ENCODE measurements at regions not wholly inside any gene's neighbourhood (a gene's known extent, or its start where the extent isn't known, plus 50 kb on each side); places are given as distances from the start of the nearest gene placed in this dataset.

DNA sequence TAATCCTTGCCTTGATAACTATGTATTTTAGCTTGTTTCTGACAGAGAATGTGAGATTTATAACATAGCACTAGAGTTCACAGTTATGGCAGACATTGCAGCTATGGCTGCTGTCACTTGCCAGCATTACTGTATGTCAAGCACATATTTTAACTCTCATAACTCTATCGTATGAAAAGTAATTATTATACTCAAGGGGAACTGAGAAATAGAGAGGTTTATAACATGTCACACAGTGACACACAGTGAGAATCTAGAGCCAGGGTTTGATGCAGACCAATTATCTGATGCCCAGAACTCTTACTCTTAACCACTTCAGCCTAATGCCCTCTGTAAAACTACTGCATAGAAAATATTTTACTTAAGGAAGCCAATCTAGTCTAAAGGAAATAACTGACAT lies 1012.4 kb downstream of the GRIK2 start:
- no peak for DNase-seq (ENCODE audit: low spot score)

DNA sequence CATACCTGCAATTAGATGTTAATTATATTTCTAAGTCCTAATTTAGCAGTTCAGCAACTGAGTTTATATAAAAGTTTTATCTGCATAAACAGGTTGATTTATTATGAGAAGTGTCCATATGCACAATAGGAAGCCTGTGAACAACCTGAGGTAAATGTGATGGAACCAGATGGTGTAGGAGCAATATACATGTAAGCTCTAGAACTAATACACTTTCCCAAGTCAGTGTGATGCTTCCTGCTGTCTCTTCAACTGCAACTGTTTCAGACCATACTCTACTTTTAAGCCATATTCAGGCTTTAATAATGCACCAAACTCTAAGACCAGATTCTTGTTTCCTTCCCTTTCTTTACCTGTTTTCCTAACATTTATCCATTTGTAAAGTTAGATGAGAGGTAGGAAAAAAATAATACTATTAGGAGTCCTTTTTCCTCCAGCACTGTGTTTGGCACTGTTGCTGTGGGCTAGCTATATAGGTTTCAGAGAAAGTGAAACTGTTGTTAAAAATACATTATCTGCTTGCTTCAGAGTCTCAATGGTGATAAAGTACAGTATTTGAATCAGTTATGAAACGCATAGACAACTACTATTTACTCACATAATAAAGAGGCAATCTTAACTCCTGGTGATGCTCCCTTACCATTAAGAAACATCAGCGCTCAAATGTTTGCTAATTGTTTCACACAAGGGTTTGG lies 1009.3 kb downstream of the GRIK2 start:
- DNase-seq (ENCODE audit: low spot score), result no peak

- no peak for DNase-seq (ENCODE audit: low spot score)
These were observed 1005.4 kb downstream of the GRIK2 start for GRCh38 chr6:102398788-102399390.

- DNase-seq (ENCODE audit: low spot score), result no peak
These were observed 997.0 kb downstream of the GRIK2 start for GRCh38 chr6:102390541-102390940.

GRCh38 chr6:102389994-102390393 lies 996.5 kb downstream of the GRIK2 start:
- DNase-seq (ENCODE audit: low spot score), result no peak

DNA sequence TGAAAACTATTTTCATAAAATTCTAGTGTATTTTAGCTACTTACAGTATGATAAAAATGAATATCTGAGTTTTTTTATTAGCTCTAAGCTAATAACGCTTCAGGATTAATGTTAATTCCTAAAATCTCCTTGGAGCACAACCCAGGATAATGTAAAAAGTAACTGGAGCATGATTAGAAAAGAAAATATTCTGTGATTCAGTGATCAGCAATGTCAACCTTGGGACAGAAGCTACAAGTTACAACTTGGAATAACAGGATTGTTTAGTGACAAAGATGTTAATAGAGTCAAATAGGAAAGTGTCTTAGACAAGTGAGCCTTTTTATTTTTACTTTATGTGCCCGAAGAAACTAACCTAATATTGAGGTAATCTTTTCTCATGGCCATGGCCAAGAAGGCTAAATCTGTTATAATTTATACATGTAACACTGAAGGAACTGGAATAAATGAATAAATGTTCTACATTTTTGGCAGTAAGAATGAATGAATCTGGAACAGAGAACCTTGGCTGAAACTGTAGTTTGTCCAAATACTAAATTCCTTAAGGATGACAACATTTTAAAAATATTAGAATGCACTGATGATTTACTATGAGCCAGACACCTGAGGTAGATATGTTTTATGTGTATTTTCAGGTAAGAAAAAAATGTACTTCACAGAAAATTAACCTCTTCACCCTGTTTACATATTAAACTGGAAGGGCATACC lies 994.0 kb downstream of the GRIK2 start:
- no peak for DNase-seq (ENCODE audit: low spot score)

GRCh38 chr6:102381203-102381602 lies 987.7 kb downstream of the GRIK2 start:
- DNase-seq (ENCODE audit: low spot score), result no peak

DNA sequence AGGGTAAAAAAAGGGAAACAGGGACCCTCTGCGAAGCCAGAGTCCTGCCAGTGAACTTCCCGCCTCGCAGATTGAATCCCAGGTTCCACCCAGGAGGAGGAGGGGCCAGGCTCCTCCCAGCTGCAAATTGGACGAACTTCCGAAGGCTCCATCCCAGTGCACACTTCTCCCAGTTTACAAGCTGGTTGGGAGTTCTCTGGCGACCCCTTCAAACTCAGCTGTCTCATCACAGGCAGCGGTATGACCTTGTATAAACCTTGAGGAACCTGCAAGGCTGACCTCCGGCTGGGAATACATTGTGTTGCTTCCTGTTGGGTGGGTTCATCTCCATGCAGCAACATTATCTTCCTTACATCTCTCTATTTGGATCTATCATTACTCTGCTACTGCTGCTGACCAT lies 962.7 kb downstream of the GRIK2 start:
- no peak for DNase-seq (ENCODE audit: low spot score)

DNA sequence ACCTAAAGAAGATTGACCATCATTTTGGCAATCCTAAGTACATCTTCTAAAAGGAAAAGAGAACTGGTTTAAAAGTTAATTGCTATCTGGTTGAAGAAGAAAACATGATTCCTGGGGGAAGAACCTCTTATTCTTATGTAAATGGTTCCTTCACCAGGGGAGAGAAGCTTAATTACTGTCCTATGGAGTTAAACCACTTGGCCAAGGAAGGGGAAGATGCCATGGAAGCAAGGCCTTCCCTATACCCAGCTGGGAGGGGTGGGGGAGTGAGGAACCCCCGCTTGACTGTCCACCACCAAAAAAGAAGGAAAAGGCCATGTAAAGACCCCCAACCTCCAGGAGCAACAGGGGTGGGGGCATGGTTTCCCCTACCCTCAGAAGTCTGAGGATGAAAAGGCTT lies 962.1 kb downstream of the GRIK2 start:
- no peak for DNase-seq (ENCODE audit: low spot score)

DNA sequence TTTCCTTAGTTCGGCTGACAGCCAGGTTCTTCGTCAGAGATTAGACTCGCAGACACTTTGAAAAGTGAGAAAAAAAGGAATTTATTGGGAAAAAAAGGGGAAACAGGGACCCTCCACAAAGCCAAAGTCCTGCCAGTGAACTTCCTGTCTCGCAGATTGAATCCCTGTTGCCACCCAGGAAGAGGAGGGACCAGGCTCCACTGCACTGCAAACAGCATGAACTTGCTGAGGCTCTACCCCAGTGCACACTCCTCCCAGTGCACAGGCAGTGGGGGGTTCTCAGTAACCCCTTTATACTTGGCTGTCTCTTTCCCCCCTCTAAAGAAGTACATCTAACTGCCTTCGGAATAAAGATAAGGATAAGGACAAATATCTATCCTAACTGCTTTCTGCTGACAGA lies 959.0 kb downstream of the GRIK2 start:
- no peak for DNase-seq (ENCODE audit: low spot score)

DNA sequence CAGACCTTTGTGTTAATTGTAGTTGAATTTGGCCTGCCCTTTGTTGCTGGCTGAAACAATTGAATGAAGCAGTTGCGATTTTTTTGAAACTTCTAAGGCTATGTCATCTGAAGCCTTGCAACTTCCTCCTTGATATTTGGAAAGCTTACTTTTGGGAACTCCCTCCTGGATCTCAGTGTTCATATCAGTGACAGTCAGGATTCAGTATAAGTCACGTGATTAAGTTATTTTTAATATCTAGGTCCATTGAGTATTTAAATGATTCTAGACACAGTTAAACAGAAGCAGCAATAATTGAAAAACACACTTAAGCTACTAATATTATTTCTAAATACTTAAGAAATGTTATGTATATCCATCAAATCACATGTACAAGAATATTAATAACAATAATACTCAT lies 951.3 kb downstream of the GRIK2 start:
- no peak for DNase-seq (ENCODE audit: low spot score)

DNA sequence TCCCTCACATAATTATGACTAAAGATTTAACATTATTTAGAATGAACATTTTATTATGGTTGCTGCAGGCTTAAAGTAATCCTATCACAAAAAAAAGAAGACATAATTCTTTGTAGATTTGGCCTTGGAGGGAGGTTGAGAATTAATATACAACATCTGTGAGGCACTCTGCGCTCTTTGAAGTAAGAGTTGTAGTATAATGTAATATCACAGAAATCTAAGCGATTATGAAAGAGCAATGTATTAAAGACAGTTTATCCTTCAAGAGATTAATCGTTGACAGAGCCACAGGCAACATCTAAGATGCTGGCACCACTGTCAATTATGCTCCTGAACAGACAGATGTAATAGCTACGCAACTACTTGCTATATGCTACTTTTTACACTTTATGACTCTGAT lies 946.8 kb downstream of the GRIK2 start:
- no peak for DNase-seq (ENCODE audit: low spot score)

DNA sequence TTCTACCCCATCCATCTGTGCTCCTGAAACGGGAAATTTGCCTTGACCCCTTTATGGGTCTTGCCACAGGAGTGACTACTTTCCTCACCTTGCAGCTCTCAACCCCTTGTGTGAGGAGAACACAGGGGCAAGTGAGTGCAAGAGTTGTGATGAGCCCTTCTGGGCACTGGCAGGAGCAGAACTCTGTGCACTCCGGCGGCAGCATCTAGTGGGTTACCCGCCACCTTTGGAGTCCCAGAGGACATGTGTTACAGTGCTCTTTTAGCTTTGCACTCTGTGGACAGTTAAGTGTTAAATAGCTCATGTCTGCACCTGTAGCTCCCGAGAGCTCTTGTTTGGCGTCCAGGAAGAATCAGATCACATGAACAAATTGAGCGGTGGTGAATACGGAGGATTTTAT lies 940.2 kb downstream of the GRIK2 start:
- DNase-seq (ENCODE audit: low spot score), result no peak

- no peak for DNase-seq (ENCODE audit: low spot score)
These were observed 934.3 kb downstream of the GRIK2 start for GRCh38 chr6:102327697-102328225.

DNA sequence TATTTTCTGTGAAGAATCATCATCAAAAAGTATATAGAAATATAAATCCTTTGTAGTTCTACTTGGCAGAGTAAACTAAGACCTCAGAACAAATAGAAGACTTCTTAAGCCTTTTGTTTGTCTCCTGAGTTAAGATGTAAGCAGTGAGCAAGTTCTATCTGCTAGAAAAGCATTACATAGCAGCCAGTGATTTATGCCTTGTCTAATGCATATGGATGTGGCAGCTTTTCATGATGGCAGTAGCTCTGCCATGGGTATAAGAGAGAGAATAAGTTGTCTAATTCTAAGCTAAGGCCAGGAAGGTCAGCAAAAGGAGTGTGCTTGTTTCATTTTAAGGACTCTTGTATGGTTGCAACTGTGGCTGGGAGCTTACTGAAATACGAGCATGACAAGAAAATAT lies 920.2 kb downstream of the GRIK2 start:
- no peak for DNase-seq (ENCODE audit: low spot score)

GRCh38 chr6:102309700-102310099 lies 916.2 kb downstream of the GRIK2 start:
- DNase-seq (ENCODE audit: low spot score), result no peak

DNA sequence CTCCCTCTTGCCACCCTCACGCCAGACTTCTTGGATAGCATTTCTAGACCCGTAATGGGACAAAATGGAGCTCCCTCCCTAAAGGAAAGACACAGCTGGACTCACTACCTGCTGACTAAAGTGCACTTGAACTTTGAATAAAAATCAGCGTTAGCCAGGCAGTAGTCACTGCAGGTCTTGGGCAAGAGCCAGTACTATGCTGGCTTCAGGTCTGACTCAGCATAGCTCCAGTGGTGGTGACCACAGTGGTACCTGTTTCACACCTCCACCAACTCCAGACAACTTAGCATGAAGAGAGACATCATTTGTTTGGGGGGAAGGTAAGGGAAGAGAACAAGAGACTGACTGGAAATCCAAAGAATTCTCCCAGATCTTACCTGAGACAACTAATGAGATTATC lies 906.8 kb downstream of the GRIK2 start:
- DNase-seq (ENCODE audit: low spot score), result no peak

- no peak for DNase-seq (ENCODE audit: low spot score)
These were observed 904.5 kb downstream of the GRIK2 start for GRCh38 chr6:102298051-102298450.

Data from CD4-positive, alpha-beta T cell treated with Interleukin-6 at 100 ng/mL for 8 hours (primary cell).